Mesenchymal stem cell (in vitro differentiated cells and primary cell): ENCODE measurements at regions not wholly inside any gene's neighbourhood (a gene's known extent, or its start where the extent isn't known, plus 50 kb on each side); places are given as distances from the start of the nearest gene placed in this dataset.

Source experiments
- DNase-seq: peaks from one replicate; pipeline ENCODE4 v3.0.0-alpha.2; 2013
- H2AFZ ChIP-seq: one replicate; pipeline ENCODE4 v1.6.1; 2013; ENCODE audit warnings: low read depth, mild to moderate bottlenecking, control low read depth, inconsistent platforms, low read length, moderate library complexity
- H2AK5ac ChIP-seq: 2 replicates; pipeline ENCODE4 v1.6.1; 2013; ENCODE audit warnings: low read length, moderate library complexity, mild to moderate bottlenecking, inconsistent platforms; ENCODE audit not compliant: severe bottlenecking
- H2BK120ac ChIP-seq: one replicate; pipeline ENCODE4 v1.6.1; 2013; ENCODE audit warnings: low read depth, mild to moderate bottlenecking, inconsistent platforms, low read length, moderate library complexity
- H2BK12ac ChIP-seq, 2 experiments: one replicate each; pipeline ENCODE4 v1.6.1; 2013; ENCODE audit warnings: inconsistent platforms in 2 of 2, low read length in 2 of 2, mild to moderate bottlenecking in 2 of 2, moderate library complexity in 2 of 2, control low read depth in 1 of 2
- H2BK15ac ChIP-seq: one replicate; pipeline ENCODE4 v1.6.1; 2013; ENCODE audit warnings: mild to moderate bottlenecking, low read depth, inconsistent platforms; ENCODE audit not compliant: poor library complexity, severe bottlenecking
- H2BK5ac ChIP-seq: 2 replicates; pipeline ENCODE4 v1.6.1; 2013; ENCODE audit warnings: low read depth, mild to moderate bottlenecking, low read length, control low read depth, inconsistent platforms; ENCODE audit not compliant: poor library complexity, severe bottlenecking
- H3K14ac ChIP-seq, 2 experiments: one replicate each; pipeline ENCODE4 v1.6.1; 2013; ENCODE audit warnings: inconsistent platforms in 2 of 2, low read length in 2 of 2, control low read depth in 1 of 2, mild to moderate bottlenecking in 1 of 2, moderate library complexity in 1 of 2
- H3K18ac ChIP-seq, 2 experiments: one replicate each; pipeline ENCODE4 v1.6.1; 2013; ENCODE audit warnings: inconsistent platforms in 2 of 2, low read length in 2 of 2, control low read depth in 1 of 2, low read depth in 1 of 2, mild to moderate bottlenecking in 1 of 2
- H3K23ac ChIP-seq, 2 experiments: one replicate each; pipeline ENCODE4 v1.6.1; 2013; ENCODE audit warnings: inconsistent platforms in 2 of 2, low read length in 2 of 2, mild to moderate bottlenecking in 2 of 2, moderate library complexity in 2 of 2, control low read depth in 1 of 2
- H3K27ac ChIP-seq: 2 replicates; pipeline ENCODE4 v1.5.1; 2013; ENCODE audit warnings: mild to moderate bottlenecking, moderate library complexity, low read length, control low read depth, inconsistent platforms; ENCODE audit not compliant: poor library complexity, severe bottlenecking
- H3K27me3 ChIP-seq, 2 experiments: 2 replicates each; pipeline versions ENCODE4 v1.6.1 to v1.7.0; 2013; ENCODE audit warnings: low read length in 2 of 2, mild to moderate bottlenecking in 2 of 2, moderate library complexity in 2 of 2, control low read depth in 1 of 2, inconsistent platforms in 1 of 2; ENCODE audit not compliant: control insufficient read depth in 1 of 2, insufficient read depth in 1 of 2
- H3K36me3 ChIP-seq, 2 experiments: 2 replicates each; pipeline versions ENCODE4 v1.6.1 to v1.7.0; 2013; ENCODE audit warnings: low read length in 2 of 2, control low read depth in 1 of 2, inconsistent platforms in 1 of 2, low read depth in 1 of 2, mild to moderate bottlenecking in 1 of 2; ENCODE audit not compliant: insufficient read depth in 2 of 2, control insufficient read depth in 1 of 2
- H3K4ac ChIP-seq, 2 experiments: one replicate each; pipeline ENCODE4 v1.6.1; 2013; ENCODE audit warnings: inconsistent platforms in 2 of 2, low read length in 2 of 2, mild to moderate bottlenecking in 2 of 2, moderate library complexity in 2 of 2, control low read depth in 1 of 2, low read depth in 1 of 2
- H3K4me1 ChIP-seq: 2 replicates; pipeline ENCODE4 v1.6.1; 2013; ENCODE audit warnings: low read depth, low read length, control low read depth; ENCODE audit not compliant: control insufficient read depth, insufficient read depth
- H3K4me2 ChIP-seq: 2 replicates; pipeline ENCODE4 v1.6.1; 2013; ENCODE audit warnings: low read length, mild to moderate bottlenecking, inconsistent platforms; ENCODE audit not compliant: poor library complexity, severe bottlenecking
- H3K4me3 ChIP-seq, 2 experiments: 2 replicates each; pipeline versions ENCODE4 v1.5.1 to v1.7.0; 2013; ENCODE audit warnings: low read length in 2 of 2, mild to moderate bottlenecking in 2 of 2, control low read depth in 1 of 2, low read depth in 1 of 2; ENCODE audit not compliant: insufficient read depth in 1 of 2
- H3K79me1 ChIP-seq: replicated peaks from 2 replicates; pipeline ENCODE4 v1.6.1; 2013; ENCODE audit warnings: mild to moderate bottlenecking, control low read depth, low read length, inconsistent platforms; ENCODE audit not compliant: poor library complexity, severe bottlenecking
- H3K9ac ChIP-seq: 2 replicates; pipeline ENCODE4 v1.7.0; 2013; ENCODE audit warnings: mild to moderate bottlenecking, low read length, moderate library complexity
- H3K9me3 ChIP-seq: 2 replicates; pipeline ENCODE4 v1.7.0; 2013; ENCODE audit warnings: mild to moderate bottlenecking, low read length; ENCODE audit not compliant: control insufficient read depth
- H4K8ac ChIP-seq: one replicate; pipeline ENCODE4 v1.6.1; 2013; ENCODE audit warnings: inconsistent platforms, mild to moderate bottlenecking, low read length, moderate library complexity
- H4K91ac ChIP-seq: one replicate; pipeline ENCODE4 v1.6.1; 2013; ENCODE audit warnings: mild to moderate bottlenecking, low read length, inconsistent platforms
- WGBS: methylation state at CpG from one replicate; pipeline ENCODE4 v1.1.7; 2013; ENCODE audit warnings: mixed read lengths; 5-methylcytosine and 5-hydroxymethylcytosine counted together

GRCh38 chr13:81658598-81659370 is 1317.9 kb upstream of the SPRY2 start:
- 87% methylated on average over 6 of the region's 8 CpGs for WGBS
- no peak overlapping the region for H3K4ac ChIP-seq
- no peak for DNase-seq
- H4K8ac ChIP-seq = no peak overlapping the region
- H3K9me3 ChIP-seq = peaks cover 10% of the 10 kb centered on the region
- H3K18ac ChIP-seq = no peak overlapping the region
- no peak overlapping the region for H3K27ac ChIP-seq
- H2BK120ac ChIP-seq = no peak overlapping the region
- H2BK5ac ChIP-seq = no peak overlapping the region
- H2BK15ac ChIP-seq = no peak overlapping the region
- H3K14ac ChIP-seq = no peak overlapping the region
- H3K4me3 ChIP-seq = no peak overlapping the region
- no peaks in the 10 kb centered on the region for H3K36me3 ChIP-seq
- no peaks in the 10 kb centered on the region for H3K79me1 ChIP-seq
- H2BK12ac ChIP-seq = no peak overlapping the region
- no peak overlapping the region for H3K23ac ChIP-seq
- no peak overlapping the region for H3K9ac ChIP-seq
- H4K91ac ChIP-seq = no peak overlapping the region
- no peak overlapping the region for H2AFZ ChIP-seq
- H3K27me3 ChIP-seq = no peaks in the 10 kb centered on the region
- no peaks in the 10 kb centered on the region for H3K4me1 ChIP-seq
- no peak overlapping the region for H3K4me2 ChIP-seq
- H2AK5ac ChIP-seq = no peak overlapping the region

DNA sequence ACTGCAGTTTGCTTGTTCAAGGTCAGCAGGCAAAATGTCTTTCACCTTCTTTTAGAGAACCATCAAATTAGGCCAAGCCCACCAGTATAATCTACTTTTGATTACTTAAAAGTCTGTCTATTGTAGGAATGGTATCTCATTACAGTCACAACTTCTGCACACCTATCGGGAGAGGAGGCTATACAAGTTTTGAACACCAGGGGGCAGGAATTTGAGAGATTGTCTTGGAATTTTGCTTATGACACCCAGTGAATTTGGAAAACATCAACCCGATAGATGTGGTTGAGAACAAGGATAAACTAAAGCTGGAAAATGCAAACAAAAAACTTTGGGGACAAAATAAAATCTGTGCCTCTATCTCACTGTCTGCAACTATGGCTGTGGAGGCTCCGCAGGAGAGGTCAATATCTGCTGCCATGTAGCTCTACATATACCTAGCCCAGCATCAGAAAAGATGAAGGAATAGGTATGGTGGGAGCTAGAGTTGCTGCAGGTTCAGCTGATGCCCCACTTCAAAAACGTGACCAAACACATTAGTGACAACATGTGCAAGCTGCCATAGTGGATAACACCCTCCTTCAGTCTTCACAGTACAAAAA is 1299.2 kb upstream of the SPRY2 start:
- Histone ChIP-seq H3K4me1 (no peaks in the 10 kb centered on the region), H2AK5ac (no peak overlapping the region), H3K36me3 (no peaks in the 10 kb centered on the region), H4K91ac (no peak overlapping the region), H3K4me2 (no peak overlapping the region), H3K4me3 (no peak overlapping the region), H2BK5ac (no peak overlapping the region), H3K9ac (no peak overlapping the region), H3K4ac (no peak overlapping the region), H2AFZ (no peak overlapping the region), H3K18ac (no peak overlapping the region), H2BK12ac (no peak overlapping the region), H2BK15ac (no peak overlapping the region), H3K23ac (no peak overlapping the region), H3K14ac (no peak overlapping the region), H3K27me3 (no peaks in the 10 kb centered on the region), H3K9me3 (no peaks in the 10 kb centered on the region), H4K8ac (no peak overlapping the region), H2BK120ac (no peak overlapping the region), H3K27ac (no peak overlapping the region), H3K79me1 (no peaks in the 10 kb centered on the region)
- 88% methylated on average over 3 of the region's 4 CpGs for WGBS
- DNase-seq = peak; percentile 17

GRCh38 chr13:81637457-81637856 is 1296.5 kb upstream of the SPRY2 start:
- Histone ChIP-seq H2BK120ac (no peak overlapping the region), H2BK15ac (no peak overlapping the region), H3K4ac (no peak overlapping the region), H3K27me3 (no peaks in the 10 kb centered on the region), H2BK5ac (no peak overlapping the region), H3K14ac (no peak overlapping the region), H3K9ac (no peak overlapping the region), H4K8ac (no peak overlapping the region), H2AFZ (no peak overlapping the region), H4K91ac (no peak overlapping the region), H3K4me1 (no peaks in the 10 kb centered on the region), H3K18ac (no peak overlapping the region), H3K36me3 (no peaks in the 10 kb centered on the region), H2AK5ac (no peak overlapping the region), H3K9me3 (no peaks in the 10 kb centered on the region), H2BK12ac (no peak overlapping the region), H3K4me3 (no peak overlapping the region), H3K4me2 (no peak overlapping the region), H3K27ac (no peak overlapping the region), H3K79me1 (no peaks in the 10 kb centered on the region), H3K23ac (no peak overlapping the region)
- no peak for DNase-seq
- no CpG with 5 or more reads among the region's 2 CpGs for WGBS

- Histone ChIP-seq H3K36me3 (no peaks in the 10 kb centered on the region), H2BK120ac (no peak overlapping the region), H2AK5ac (no peak overlapping the region), H2BK15ac (no peak overlapping the region), H3K4ac (no peak overlapping the region), H3K27ac (no peak overlapping the region), H3K9me3 (no peaks in the 10 kb centered on the region), H3K4me1 (no peaks in the 10 kb centered on the region), H2BK5ac (no peak overlapping the region), H3K18ac (no peak overlapping the region), H2AFZ (no peak overlapping the region), H3K4me3 (no peak overlapping the region), H3K4me2 (no peak overlapping the region), H3K27me3 (no peaks in the 10 kb centered on the region), H4K91ac (no peak overlapping the region), H3K9ac (no peak overlapping the region), H4K8ac (no peak overlapping the region), H3K14ac (no peak overlapping the region), H2BK12ac (no peak overlapping the region), H3K79me1 (no peaks in the 10 kb centered on the region), H3K23ac (no peak overlapping the region)
- DNase-seq = no peak
These were observed 1295.2 kb upstream of the SPRY2 start for GRCh38 chr13:81636120-81636519.
